ENCODE measurements at regions not wholly inside any gene's neighbourhood (a gene's known extent, or its start where the extent isn't known, plus 50 kb on each side); places are given as distances from the start of the nearest gene placed in this dataset.
A peak's percentile ranks its signal among the peaks of the same experiment; 100 is the strongest.

- no peak overlapping the region for H3K4me3 ChIP-seq (replicated peaks in 1 of 2; ENCODE audit: low read depth in 2 of 2, low read length in 2 of 2)
- no peak for TF ChIP-seq CTCF (IDR thresholded peaks at IDR 0.05; ENCODE audit: low read depth, low read length)
- no peak for DNase-seq (ENCODE audit: low read depth in 2 of 2)
Observed at GRCh38 chr12:65761301-65761700, 63.0 kb upstream of the HMGA2 start.

- DNase-seq (ENCODE audit: low read depth in 2 of 2): no peak
- no peak overlapping the region for H3K4me3 ChIP-seq (replicated peaks in 1 of 2; ENCODE audit: low read depth in 2 of 2, low read length in 2 of 2)
- TF ChIP-seq CTCF (IDR thresholded peaks at IDR 0.05; ENCODE audit: low read depth, low read length): no peak
Observed at GRCh38 chr12:65764325-65764724, 60.0 kb upstream of the HMGA2 start.

GRCh38 chr12:65765436-65765813, 58.9 kb upstream of the HMGA2 start:
- DNase-seq (ENCODE audit: low read depth in 2 of 2): peak; percentile 68 to 82
- TF ChIP-seq CTCF (IDR thresholded peaks at IDR 0.05; ENCODE audit: low read depth, low read length): no peak
- no peak overlapping the region for H3K4me3 ChIP-seq (replicated peaks in 1 of 2; ENCODE audit: low read depth in 2 of 2, low read length in 2 of 2)

- H3K4me3 ChIP-seq (replicated peaks in 1 of 2; ENCODE audit: low read depth in 2 of 2, low read length in 2 of 2): no peak overlapping the region
- TF ChIP-seq CTCF (IDR thresholded peaks at IDR 0.05; ENCODE audit: low read depth, low read length): no peak
- no peak for DNase-seq (ENCODE audit: low read depth in 2 of 2)
Observed at GRCh38 chr12:65769880-65770279, 54.4 kb upstream of the HMGA2 start.
